ENCODE measurements at regions not wholly inside any gene's neighbourhood (a gene's known extent, or its start where the extent isn't known, plus 50 kb on each side); places are given as distances from the start of the nearest gene placed in this dataset.

GRCh38 chr1:95437011-95437410, 203.0 kb downstream of the RWDD3 start:
- TF ChIP-seq CTCF (IDR thresholded peaks at IDR 0.05 in 4 of 5, conservative IDR thresholded peaks at IDR 0.05 in 1 of 5) (no peak), POLR2A (IDR thresholded peaks at IDR 0.05) (no peak)

Measured in gastrocnemius medialis (tissue), 4 donors.